SK-N-SH (cell line): ENCODE measurements at regions not wholly inside any gene's neighbourhood (a gene's known extent, or its start where the extent isn't known, plus 50 kb on each side); places are given as distances from the start of the nearest gene placed in this dataset.

Experiments
- CTCF ChIA-PET: fragments of 300-600, 350-600 bp; formaldehyde crosslinking; extraction: SDS; loops from one replicate; lab custom pipeline; 2021; lab: Yijun Ruan, JAX
- POLR2A ChIA-PET: fragments of 350-600 bp; sonication (Branson Sonifier 250); formaldehyde crosslinking; extraction: SDS; loops from one replicate; lab custom pipeline; 2020; ENCODE audit warnings: antibody characterized with exemption, inconsistent platforms; lab: Yijun Ruan, JAX
- DNase-seq: peaks from one replicate; pipeline ENCODE4 v3.0.0; 2012
- H2AFZ ChIP-seq: fragments of 200-600 bp; sonication (generic); 2 replicates; pipeline ENCODE4 v1.8.1; 2016; ENCODE audit warnings: antibody characterized with exemption, mild to moderate bottlenecking, low read depth
- H3F3A ChIP-seq: fragments of 200-600 bp; sonication (generic); replicated peaks from 2 replicates; pipeline ENCODE3; 2016; ENCODE audit warnings: antibody characterized with exemption, mild to moderate bottlenecking; ENCODE audit not compliant: insufficient read depth
- H3K27ac ChIP-seq, 2 experiments: fragments of 200-500 bp in 1 of 2; fragments of 200-600 bp in 1 of 2; sonication (Bioruptor generic) in 1 of 2; sonication (generic), shearing (Covaris generic) in 1 of 2; 2 replicates each; pipeline versions ENCODE4 v1.5.1 to v1.6.1; 2014 to 2016; ENCODE audit warnings: low read depth in 2 of 2, inconsistent platforms in 1 of 2, low read length in 1 of 2, mild to moderate bottlenecking in 1 of 2, mixed read lengths in 1 of 2
- H3K27me3 ChIP-seq: fragments of 200-600 bp; sonication (generic), shearing (Covaris generic); 2 replicates; pipeline ENCODE4 v1.6.1; 2016; ENCODE audit warnings: mixed run types; ENCODE audit not compliant: insufficient read depth
- H3K36me3 ChIP-seq, 2 experiments: fragments of 200-500 bp in 1 of 2; fragments of 200-600 bp in 1 of 2; sonication (Bioruptor generic) in 1 of 2; sonication (generic) in 1 of 2; replicated peaks in 1 of 2; 2 replicates each; pipeline versions ENCODE3 to v1.5.1; 2014 to 2016; ENCODE audit warnings: low read length in 1 of 2, mild to moderate bottlenecking in 1 of 2; ENCODE audit not compliant: insufficient read depth in 2 of 2, control insufficient read depth in 1 of 2
- H3K4me1 ChIP-seq, 2 experiments: fragments of 200-500 bp in 1 of 2; fragments of 200-600 bp in 1 of 2; sonication (Bioruptor generic) in 1 of 2; sonication (generic), shearing (Covaris generic) in 1 of 2; 2 replicates each; pipeline versions ENCODE4 v1.5.1 to v1.6.1; 2014 to 2016; ENCODE audit warnings: low read depth in 1 of 2, low read length in 1 of 2, mixed run types in 1 of 2; ENCODE audit not compliant: insufficient read depth in 2 of 2, control insufficient read depth in 1 of 2
- H3K4me2 ChIP-seq: fragments of 200-600 bp; sonication (generic), shearing (Covaris generic); 2 replicates; pipeline ENCODE4 v1.6.1; 2017; ENCODE audit warnings: mixed run types
- H3K4me3 ChIP-seq, 2 experiments: fragments of 200-500 bp in 1 of 2; fragments of 200-600 bp in 1 of 2; sonication (Bioruptor generic) in 1 of 2; sonication (generic), shearing (Covaris generic) in 1 of 2; 2 replicates each; pipeline versions ENCODE4 v1.5.1 to v1.8.1; 2014 to 2016; ENCODE audit warnings: low read depth in 2 of 2, inconsistent platforms in 1 of 2, low read length in 1 of 2, mild to moderate bottlenecking in 1 of 2, mixed read lengths in 1 of 2, moderate library complexity in 1 of 2
- H3K79me2 ChIP-seq: fragments of 200-600 bp; sonication (generic); 2 replicates; pipeline ENCODE4 v1.8.1; 2017; ENCODE audit warnings: mild to moderate bottlenecking; ENCODE audit not compliant: insufficient read depth
- H3K9ac ChIP-seq: fragments of 200-600 bp; sonication (generic); 2 replicates; pipeline ENCODE4 v1.6.1; 2017; ENCODE audit warnings: mixed run types
- H3K9me2 ChIP-seq: fragments of 200-600 bp; sonication (generic); 2 replicates; pipeline ENCODE4 v1.6.1; 2017; ENCODE audit warnings: mixed run types
- H3K9me3 ChIP-seq: fragments of 200-600 bp; sonication (generic); 2 replicates; pipeline ENCODE4 v1.6.1; 2017; ENCODE audit warnings: mixed run types, mild to moderate bottlenecking, moderate library complexity
- H4K20me1 ChIP-seq: fragments of 200-600 bp; sonication (generic); 2 replicates; pipeline ENCODE4 v1.6.1; 2017; ENCODE audit warnings: mild to moderate bottlenecking, mixed run types; ENCODE audit not compliant: insufficient read depth
- MEF2A ChIP-seq: IDR thresholded peaks from 2 replicates; pipeline ENCODE4 v1.4.0; 2012; ENCODE audit warnings: low read depth, borderline replicate concordance
- MXI1 ChIP-seq: IDR thresholded peaks from 2 replicates; pipeline ENCODE4 v1.6.1; 2012; ENCODE audit warnings: mild to moderate bottlenecking, low read depth, low read length, improper control_type of control experiment
- NRF1 ChIP-seq: IDR thresholded peaks from 2 replicates; pipeline ENCODE4 v1.6.1; 2012; ENCODE audit warnings: low read depth, mild to moderate bottlenecking, low read length
- TAF1 ChIP-seq: IDR thresholded peaks from 2 replicates; pipeline ENCODE4 v1.6.1; 2012; ENCODE audit warnings: low read depth, mild to moderate bottlenecking, low read length, moderate library complexity, borderline replicate concordance
- WGBS: methylation state at CpG from one replicate; pipeline ENCODE4 v1.1.6; 2017; ENCODE audit warnings: low lambda C conversion rate; 5-methylcytosine and 5-hydroxymethylcytosine counted together
- TF ChIP-seq, protein P1 (sequence below): IDR thresholded peaks from 2 replicates; pipeline ENCODE4; 2012
- TF ChIP-seq, protein P2 (sequence below): fragments of 200-600 bp; sonication (generic); IDR thresholded peaks from 2 replicates; pipeline ENCODE4 v1.6.1; 2017; ENCODE audit warnings: antibody characterized with exemption, mild to moderate bottlenecking, moderate library complexity
- TF ChIP-seq, protein P3 (sequence below): IDR thresholded peaks from 2 replicates; pipeline ENCODE4 v1.4.0; 2012; ENCODE audit warnings: low read depth, borderline replicate concordance
- TF ChIP-seq, protein P4 (sequence below): IDR thresholded peaks from 2 replicates; pipeline ENCODE4 v1.4.0; 2012; ENCODE audit warnings: low read depth

DNA sequence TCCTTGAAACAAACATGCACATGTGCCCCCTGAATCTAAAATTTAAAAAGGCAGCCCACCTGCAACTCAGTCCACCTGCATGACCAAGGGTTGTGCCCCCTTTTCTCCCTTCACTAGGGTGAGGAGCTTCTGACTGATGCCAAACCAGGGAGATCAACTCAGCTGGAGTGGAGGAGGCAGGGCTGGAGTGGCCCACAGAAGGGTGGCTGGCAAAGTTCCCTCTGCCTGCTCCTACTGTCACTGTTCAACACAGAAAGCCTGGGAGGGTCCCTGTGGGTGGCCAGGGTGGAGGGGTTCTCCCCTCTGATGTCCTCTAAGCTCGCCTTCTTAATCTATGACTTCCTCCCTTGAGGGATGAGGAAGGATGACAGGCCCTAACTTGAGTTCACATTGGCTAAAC lies 55.7 kb upstream of the ANTXRL start:
- peaks cover 0 to 13% of the 10 kb centered on the region in 2 experiments; a peak in 1 of 4 replicates for H3K4me1 ChIP-seq
- TF ChIP-seq MXI1 (no peak), MEF2A (no peak), TAF1 (no peak), NRF1 (no peak)
- TF ChIP-seq, protein P1, sequence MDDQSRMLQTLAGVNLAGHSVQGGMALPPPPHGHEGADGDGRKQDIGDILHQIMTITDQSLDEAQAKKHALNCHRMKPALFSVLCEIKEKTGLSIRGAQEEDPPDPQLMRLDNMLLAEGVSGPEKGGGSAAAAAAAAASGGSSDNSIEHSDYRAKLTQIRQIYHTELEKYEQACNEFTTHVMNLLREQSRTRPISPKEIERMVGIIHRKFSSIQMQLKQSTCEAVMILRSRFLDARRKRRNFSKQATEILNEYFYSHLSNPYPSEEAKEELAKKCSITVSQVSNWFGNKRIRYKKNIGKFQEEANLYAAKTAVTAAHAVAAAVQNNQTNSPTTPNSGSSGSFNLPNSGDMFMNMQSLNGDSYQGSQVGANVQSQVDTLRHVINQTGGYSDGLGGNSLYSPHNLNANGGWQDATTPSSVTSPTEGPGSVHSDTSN: no peak
- TF ChIP-seq, protein P2, sequence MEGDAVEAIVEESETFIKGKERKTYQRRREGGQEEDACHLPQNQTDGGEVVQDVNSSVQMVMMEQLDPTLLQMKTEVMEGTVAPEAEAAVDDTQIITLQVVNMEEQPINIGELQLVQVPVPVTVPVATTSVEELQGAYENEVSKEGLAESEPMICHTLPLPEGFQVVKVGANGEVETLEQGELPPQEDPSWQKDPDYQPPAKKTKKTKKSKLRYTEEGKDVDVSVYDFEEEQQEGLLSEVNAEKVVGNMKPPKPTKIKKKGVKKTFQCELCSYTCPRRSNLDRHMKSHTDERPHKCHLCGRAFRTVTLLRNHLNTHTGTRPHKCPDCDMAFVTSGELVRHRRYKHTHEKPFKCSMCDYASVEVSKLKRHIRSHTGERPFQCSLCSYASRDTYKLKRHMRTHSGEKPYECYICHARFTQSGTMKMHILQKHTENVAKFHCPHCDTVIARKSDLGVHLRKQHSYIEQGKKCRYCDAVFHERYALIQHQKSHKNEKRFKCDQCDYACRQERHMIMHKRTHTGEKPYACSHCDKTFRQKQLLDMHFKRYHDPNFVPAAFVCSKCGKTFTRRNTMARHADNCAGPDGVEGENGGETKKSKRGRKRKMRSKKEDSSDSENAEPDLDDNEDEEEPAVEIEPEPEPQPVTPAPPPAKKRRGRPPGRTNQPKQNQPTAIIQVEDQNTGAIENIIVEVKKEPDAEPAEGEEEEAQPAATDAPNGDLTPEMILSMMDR: no peak
- TF ChIP-seq, protein P3, sequence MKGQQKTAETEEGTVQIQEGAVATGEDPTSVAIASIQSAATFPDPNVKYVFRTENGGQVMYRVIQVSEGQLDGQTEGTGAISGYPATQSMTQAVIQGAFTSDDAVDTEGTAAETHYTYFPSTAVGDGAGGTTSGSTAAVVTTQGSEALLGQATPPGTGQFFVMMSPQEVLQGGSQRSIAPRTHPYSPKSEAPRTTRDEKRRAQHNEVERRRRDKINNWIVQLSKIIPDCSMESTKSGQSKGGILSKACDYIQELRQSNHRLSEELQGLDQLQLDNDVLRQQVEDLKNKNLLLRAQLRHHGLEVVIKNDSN: no peak
- H3K9me3 ChIP-seq: no peaks in the 10 kb centered on the region
- H3K79me2 ChIP-seq: no peaks in the 10 kb centered on the region
- H3K36me3 ChIP-seq: no peaks in the 10 kb centered on the region
- ChIA-PET CTCF (interaction anchor here (8.4 kb wide), 1 partner anchor 24 kb away, joined by 136 read pairs; no protein-coding TSS in a partner anchor), POLR2A (no interaction called here)
- no peak overlapping the region for H3K4me2 ChIP-seq
- 33% methylated on average over 1 of the region's 1 CpG for WGBS
- no peak overlapping the region for H3K27ac ChIP-seq
- no peaks in the 10 kb centered on the region for H4K20me1 ChIP-seq
- H3K27me3 ChIP-seq: no peaks in the 10 kb centered on the region
- H3K4me3 ChIP-seq: no peak overlapping the region
- no peak overlapping the region for H3K9ac ChIP-seq
- H3F3A ChIP-seq: no peaks in the 10 kb centered on the region
- H2AFZ ChIP-seq: no peak overlapping the region
- no peak for DNase-seq
- no peaks in the 10 kb centered on the region for H3K9me2 ChIP-seq

DNA sequence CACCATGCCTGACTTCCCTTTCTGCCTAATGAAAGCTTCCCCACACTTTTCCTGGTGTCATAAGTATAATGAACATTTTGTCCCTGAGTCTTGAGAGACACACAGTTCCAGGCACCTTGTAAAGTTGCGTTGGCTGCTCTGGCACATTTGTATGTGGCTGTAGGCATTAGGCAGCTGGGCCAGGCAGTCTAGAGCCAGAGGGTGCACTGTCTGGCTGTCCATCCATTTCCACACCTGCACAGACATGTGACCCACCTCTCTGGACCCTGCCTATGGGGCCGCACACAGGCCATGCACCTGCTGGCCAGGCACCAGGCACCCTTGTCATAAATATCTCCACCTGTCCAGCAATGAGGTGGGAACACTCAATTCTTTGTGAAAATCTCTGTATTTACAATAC lies 54.7 kb upstream of the ANTXRL start:
- H3K4me1 ChIP-seq: peaks cover 0 to 13% of the 10 kb centered on the region in 2 experiments; a peak in 1 of 4 replicates
- H3K4me3 ChIP-seq: no peak overlapping the region
- no peaks in the 10 kb centered on the region for H3K27me3 ChIP-seq
- no peaks in the 10 kb centered on the region for H4K20me1 ChIP-seq
- H3K9me2 ChIP-seq: no peaks in the 10 kb centered on the region
- ChIA-PET CTCF (interaction anchor here (0.7 to 8.4 kb wide), 2 partner anchors 23 to 79 kb away, joined by 3 to 136 read pairs; no protein-coding TSS in a partner anchor), POLR2A (no interaction called here)
- no peaks in the 10 kb centered on the region for H3F3A ChIP-seq
- no peak overlapping the region for H3K9ac ChIP-seq
- H3K27ac ChIP-seq: no peak overlapping the region
- DNase-seq: no peak
- H3K9me3 ChIP-seq: no peaks in the 10 kb centered on the region
- no peak overlapping the region for H3K4me2 ChIP-seq
- 66% methylated on average over 2 of the region's 2 CpGs for WGBS
- H3K79me2 ChIP-seq: no peaks in the 10 kb centered on the region
- no peaks in the 10 kb centered on the region for H3K36me3 ChIP-seq
- TF ChIP-seq, protein P4, sequence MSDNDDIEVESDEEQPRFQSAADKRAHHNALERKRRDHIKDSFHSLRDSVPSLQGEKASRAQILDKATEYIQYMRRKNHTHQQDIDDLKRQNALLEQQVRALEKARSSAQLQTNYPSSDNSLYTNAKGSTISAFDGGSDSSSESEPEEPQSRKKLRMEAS: no peak
- H2AFZ ChIP-seq: no peak overlapping the region
